ENCODE measurements at regions not wholly inside any gene's neighbourhood (a gene's known extent, or its start where the extent isn't known, plus 50 kb on each side); places are given as distances from the start of the nearest gene placed in this dataset.

- DNase-seq, result no peak
These were observed 661.2 kb downstream of the FAT4 start for GRCh38 chr4:125975861-125976397.

GRCh38 chr4:125979950-125980349 lies 665.2 kb downstream of the FAT4 start:
- DNase-seq, result no peak

- no peak for DNase-seq
These were observed 668.4 kb downstream of the FAT4 start for GRCh38 chr4:125983168-125983567.

GRCh38 chr4:125985856-125986255 lies 671.1 kb downstream of the FAT4 start:
- peak; percentile 3 for DNase-seq

DNA sequence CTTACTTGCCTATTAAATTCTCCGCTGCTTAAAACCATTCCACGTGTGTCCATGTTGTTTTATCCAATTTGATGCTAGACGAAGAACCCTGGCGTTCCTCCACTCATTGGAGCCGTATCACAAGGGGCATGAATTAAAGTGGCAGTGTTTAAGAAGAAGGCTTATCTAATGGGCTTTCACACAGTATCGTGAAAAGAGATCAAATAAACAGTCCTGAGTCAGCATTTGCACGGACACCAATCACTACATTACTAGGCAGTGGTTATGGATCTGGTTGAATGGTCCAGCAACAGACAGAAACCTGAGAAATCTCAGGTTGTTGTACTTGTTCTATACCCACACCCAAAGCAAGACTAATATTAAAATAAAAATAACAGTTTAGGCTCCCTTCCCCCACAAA lies 671.6 kb downstream of the FAT4 start:
- no peak for DNase-seq

DNA sequence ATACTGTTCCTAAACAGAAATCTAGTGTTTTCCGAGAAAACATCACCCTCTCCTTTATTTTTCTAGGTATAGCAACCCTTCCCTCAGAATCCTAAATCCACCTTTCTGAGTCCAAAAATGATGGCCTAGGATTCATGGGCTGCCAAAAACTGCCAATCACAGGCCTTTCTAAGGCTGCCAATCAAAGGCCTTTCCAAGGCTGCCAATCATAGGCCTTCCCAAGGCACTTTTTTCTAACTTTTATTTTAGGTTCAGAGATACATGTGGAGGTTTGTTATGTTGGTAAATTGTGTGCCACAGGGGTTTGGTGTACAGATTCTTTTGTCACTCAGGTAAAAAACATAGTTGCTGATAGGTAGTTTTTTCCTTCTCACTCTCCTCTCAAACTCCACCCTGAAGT lies 673.7 kb downstream of the FAT4 start:
- no peak for DNase-seq

DNA sequence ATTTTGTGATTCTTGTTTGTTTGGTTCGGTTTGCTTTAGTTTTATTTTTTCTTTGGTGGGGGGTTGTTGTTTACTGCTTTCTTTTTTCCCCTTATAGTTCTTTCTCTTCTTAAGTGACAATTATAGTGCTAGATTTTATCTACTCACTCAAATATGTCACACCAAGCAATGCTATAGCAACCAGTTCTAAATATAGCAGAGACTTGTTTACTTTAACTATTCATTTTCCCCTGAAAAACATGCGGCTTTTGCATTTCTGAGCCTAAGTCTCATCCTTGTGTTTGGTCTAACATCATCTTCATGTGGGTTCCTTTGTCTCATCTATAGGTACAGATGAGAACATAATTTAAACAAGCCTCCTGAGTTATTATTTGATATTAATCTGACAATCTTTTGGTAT lies 676.6 kb downstream of the FAT4 start:
- DNase-seq, result no peak

DNA sequence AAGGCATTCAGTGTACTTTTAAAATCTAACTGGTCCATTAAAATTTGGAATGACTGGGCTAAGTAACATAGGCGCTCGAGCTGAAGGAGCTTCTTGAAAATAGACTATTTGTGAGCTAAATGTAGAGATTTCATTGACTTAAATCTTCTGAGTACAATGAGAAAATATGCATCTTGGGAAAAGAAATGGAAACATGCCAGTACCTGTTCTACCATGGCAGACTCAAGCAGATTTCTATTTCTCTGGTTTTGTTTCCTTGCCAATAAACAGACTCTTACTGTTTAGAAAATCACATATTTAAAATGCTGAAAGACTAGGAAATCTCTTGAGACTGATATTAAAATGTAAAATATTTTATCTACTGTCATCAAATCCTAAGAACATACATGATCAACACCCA lies 678.1 kb downstream of the FAT4 start:
- no peak for DNase-seq

GRCh38 chr4:125994024-125994423 lies 679.3 kb downstream of the FAT4 start:
- no peak for DNase-seq

DNA sequence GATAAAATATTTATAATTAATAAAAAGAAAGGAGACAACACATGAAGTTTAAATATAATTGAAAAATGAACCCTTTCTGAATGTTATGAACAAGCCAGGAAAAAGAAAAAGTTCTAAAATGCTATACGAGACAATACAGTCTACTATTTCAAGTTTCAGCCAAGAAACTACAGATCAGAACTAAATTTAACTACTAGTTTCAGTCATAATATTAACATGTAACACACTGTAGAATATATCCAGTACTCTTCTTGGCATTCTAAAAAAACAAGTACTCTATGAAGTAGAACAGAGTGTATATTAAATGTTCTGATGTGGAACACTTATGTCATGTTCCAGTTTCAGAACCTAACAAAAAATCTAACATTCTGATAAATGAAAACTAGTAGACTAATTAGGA lies 679.7 kb downstream of the FAT4 start:
- DNase-seq, result no peak

DNA sequence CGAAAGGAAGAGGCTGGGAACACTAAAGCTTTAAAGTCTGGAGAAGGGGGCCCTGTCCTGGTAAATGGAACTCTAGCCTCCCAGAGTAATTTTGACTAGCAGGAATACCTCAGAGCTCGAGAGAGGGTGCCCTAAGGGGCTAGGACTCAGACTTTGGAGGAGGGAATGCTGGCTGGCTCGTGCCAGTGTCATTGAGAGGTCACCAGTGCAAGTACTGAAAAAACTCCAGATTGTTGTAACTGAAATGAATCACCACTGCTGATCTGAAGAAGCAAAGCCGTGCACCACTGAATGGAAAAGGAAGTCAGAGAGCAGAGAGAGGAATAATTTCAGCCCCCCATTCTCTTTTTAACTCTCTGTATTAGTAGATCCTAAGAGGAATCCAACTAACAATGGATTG lies 690.2 kb downstream of the FAT4 start:
- DNase-seq, result no peak

GRCh38 chr4:126007142-126007541 lies 692.4 kb downstream of the FAT4 start:
- no peak for DNase-seq

DNA sequence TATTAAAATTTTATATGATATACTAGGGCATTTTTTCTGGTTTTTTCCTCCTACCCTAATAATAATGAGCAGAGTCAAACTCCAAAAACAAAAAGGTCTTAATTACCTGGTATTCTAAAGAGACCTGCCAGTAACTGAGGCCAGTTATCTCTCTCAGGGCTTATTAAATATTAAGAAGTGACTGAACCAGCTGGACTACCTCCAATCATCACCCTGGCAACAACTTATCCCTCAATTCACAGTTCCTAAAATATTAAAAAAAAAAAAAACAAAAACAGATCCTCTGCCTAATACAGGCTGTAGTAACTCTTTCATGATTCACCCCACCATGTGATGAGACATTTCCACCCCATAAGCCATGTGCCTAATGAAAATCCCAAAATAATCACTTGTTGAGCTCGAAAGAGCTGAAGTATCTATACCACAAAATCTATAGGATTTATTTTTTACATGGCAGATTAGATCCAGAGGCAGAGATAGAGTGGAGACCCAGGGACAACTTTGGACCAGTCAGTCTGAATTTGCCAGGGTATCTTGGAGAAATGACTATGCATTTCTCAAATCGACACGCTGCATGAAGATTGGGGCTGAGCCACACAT lies 698.0 kb downstream of the FAT4 start:
- no peak for DNase-seq

- DNase-seq, result no peak
These were observed 703.5 kb downstream of the FAT4 start for GRCh38 chr4:126018274-126018673.

GRCh38 chr4:126023896-126024295 lies 709.1 kb downstream of the FAT4 start:
- DNase-seq, result no peak

- DNase-seq, result no peak
These were observed 712.8 kb downstream of the FAT4 start for GRCh38 chr4:126027601-126028000.

- no peak for DNase-seq
These were observed 714.1 kb downstream of the FAT4 start for GRCh38 chr4:126028876-126029275.

DNA sequence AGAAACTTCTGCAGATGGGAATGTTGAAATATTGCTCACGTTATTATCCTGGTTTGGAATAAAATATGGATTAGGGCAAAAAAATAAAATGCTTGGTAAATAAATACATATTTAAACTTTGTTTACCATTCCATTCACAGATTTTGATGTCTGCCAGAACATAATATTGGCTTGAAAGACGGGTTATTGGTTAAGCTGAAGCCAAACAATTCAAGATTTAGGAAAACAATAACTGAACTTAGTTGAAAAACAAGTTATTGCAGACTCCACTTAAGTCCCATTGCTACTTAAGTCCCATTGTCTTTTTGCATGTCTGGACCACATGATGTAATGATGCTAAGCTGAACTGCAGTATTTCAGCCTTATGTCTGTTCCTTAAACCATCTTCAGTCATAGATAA lies 722.5 kb downstream of the FAT4 start:
- DNase-seq, result no peak

DNA sequence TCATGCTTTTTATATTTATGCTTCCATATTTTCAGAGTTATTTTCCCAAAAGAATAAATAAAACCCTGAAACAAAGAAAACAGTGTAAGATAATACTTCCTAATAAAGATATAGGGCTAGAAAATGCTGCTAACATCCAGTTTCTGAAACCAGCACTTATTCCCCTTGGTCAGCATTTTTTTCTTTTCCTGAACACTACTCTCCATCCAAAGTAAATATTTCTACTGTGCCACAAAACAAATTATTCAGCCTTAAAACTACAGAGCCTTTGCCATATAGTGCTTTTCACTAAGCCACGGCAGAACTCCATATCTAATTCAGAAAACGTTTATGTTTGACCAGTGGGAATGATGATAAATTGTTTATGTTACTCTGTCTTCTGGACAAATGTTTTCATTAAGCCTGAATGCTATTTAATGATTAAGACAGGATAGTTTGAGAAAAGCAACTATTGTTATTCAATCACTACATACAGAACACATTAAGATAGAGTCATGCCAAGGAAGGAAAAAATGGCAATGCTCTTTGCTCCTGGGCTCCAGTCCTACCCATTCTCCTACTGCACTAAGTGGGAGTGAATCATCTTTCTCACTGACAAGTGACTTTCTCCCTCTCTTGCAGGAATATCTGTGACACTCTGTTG lies 723.9 kb downstream of the FAT4 start:
- no peak for DNase-seq

GRCh38 chr4:126046081-126046614 lies 731.4 kb downstream of the FAT4 start:
- no peak for DNase-seq

DNA sequence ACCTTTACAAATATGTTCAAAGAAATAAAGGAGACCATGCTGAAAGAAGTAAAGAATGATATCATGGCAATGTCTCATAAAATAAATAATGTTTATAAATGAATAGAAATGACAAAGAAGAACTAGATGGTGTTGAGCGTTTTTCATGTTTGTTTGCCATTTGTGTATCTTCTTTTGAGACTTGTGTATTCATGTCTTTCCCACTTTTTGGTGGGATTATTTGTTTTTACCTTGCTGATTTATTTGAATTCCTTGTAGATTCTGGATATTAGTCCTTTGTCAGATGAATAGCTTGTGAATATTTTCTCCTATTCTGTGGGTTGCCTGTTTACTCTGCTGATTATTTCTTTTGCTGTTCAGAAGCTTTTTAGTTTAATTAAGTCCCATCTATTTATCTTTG lies 732.4 kb downstream of the FAT4 start:
- DNase-seq, result no peak

DNA sequence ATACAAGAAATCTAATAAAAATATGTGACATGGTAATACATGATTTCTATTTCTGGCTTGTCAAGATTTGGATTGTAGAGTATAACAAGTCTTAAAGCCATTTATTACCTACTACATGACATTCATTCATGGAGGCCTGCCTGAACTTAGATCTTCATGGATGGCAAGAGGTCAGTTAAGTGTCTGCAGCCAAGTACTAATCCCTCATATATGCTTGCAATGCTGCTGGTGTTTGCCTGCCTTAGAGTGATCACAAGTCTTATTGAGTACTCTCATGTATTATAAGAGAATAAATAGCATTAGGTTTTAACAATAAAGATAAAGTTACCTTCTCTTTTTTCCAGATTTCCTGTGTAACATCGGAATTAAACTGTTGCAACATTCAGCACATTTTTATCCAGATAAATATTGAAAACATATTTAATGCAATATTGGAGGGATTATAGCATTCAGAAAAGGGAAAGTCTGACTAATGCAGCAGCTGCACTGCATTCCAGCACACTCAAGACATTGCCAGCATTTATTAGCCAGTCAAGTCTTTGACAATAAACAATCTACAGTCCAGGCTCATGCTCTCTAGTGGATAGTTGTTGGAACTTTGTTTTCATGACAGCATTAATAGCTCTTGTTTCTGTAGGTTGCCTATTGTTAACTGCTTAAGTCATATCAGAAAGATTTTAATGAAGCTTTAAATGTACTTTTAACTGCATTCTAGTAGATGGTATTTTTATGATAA lies 737.1 kb downstream of the FAT4 start:
- DNase-seq, result no peak

GRCh38 chr4:126056116-126056650 lies 741.4 kb downstream of the FAT4 start:
- no peak for DNase-seq

GRCh38 chr4:126057371-126057770 lies 742.6 kb downstream of the FAT4 start:
- no peak for DNase-seq
